IPS-18c (cell line): ENCODE measurements at regions not wholly inside any gene's neighbourhood (a gene's known extent, or its start where the extent isn't known, plus 50 kb on each side); places are given as distances from the start of the nearest gene placed in this dataset.
"Not testable (repeated sequence)": the region's sequence is repeated elsewhere in the genome, so short reads cannot be mapped to it uniquely, and the experiment has no call there.

ENCODE experiments used
- H3K4me3 ChIP-seq: 2 replicates; pipeline ENCODE4 v1.7.0; 2013; ENCODE audit warnings: low read depth, mild to moderate bottlenecking, low read length, moderate library complexity; ENCODE audit not compliant: insufficient read depth
- H3K9me3 ChIP-seq: one replicate; pipeline ENCODE4 v1.6.1; 2013; ENCODE audit warnings: mild to moderate bottlenecking, low read length, moderate library complexity; ENCODE audit not compliant: control insufficient read depth, insufficient read depth

GRCh38 chr7:131978118-131978517, 421.7 kb upstream of the PODXL start:
- not testable (repeated sequence) for H3K9me3 ChIP-seq, H3K4me3 ChIP-seq

DNA sequence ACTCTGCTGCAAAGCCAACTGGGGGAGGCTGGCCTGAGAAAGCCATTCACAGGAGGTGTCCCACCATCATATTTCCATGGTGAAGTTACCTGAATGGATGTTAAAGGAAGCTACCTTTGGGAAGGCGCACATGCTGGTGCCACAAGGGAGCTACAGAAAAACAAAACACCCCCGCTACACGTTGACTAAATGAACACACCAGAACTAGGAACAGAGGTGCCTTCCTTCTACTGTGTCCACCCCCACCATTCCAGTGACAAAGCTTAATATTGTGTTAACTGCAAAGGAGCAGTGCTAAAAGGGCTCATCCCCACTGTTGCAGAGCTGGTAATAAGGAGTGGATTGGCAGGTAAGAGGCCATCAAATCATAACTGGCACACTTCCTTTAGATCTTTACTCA, 420.0 kb upstream of the PODXL start:
- no peak overlapping the region for H3K4me3 ChIP-seq
- H3K9me3 ChIP-seq: peaks cover 2% of the 10 kb centered on the region

DNA sequence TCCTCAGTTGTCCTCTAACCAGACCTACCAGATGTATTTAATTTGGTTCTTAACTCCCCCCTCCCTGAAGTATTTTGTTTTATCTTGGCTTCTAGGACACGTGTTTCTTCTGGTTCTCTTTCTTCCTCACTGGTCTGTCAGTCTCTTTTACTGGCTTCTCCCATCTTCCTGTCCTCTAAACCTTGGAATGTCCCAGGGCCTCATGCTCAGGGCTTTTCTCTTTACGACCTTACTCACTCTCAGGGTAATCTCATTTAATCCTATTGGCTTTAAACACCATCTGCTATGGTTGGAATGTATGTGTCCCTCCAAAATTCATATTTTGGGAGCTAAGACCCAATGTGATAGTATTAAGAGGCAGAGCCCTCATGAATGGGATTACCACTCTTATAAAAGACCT, 418.2 kb upstream of the PODXL start:
- H3K4me3 ChIP-seq: no peak overlapping the region
- peaks cover 2% of the 10 kb centered on the region for H3K9me3 ChIP-seq

DNA sequence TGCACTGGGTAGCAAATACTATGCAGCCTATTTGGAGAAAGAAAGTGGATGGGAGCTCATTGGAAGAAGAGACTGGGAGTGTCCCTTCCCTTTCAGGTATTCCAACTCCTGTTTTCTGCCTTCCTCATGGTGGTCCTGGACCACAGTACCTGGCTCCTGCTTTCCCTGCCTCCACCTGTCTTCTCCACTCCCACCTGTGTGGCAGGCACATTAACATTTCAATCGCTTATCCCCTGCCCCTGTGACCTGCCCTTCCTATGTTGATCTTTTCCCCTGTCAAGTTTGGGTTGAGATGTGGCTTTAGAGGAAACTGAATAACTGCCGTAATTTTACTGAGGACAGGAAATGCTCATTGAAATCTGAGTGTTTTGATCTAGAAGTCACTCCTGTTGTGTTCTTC, 415.8 kb upstream of the PODXL start:
- H3K4me3 ChIP-seq: no peak overlapping the region
- peaks cover 2% of the 10 kb centered on the region for H3K9me3 ChIP-seq

DNA sequence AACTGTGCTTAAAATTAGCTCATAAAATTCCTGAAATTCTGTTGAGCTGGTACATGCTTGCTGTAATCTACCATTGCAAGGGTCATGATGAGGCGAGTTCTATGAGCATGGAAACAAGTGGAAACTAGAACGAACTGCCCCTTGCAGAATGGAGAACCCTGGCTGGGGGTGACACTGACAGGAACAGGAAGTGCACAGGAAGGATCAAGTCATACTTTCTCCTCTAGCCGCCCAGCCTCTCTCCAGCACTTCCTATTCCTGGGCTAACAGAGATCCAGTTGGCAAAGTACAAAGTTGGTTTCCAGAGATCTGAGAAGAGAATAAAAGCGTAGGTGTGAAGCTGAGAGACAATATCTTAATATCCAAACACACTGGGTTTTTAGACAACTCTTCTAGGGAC, 414.2 kb upstream of the PODXL start:
- Histone ChIP-seq H3K9me3 (no peaks in the 10 kb centered on the region), H3K4me3 (no peak overlapping the region)

- Histone ChIP-seq H3K9me3 (no peaks in the 10 kb centered on the region), H3K4me3 (no peak overlapping the region)
These were observed 413.1 kb upstream of the PODXL start for GRCh38 chr7:131969560-131969959.

GRCh38 chr7:131967216-131967730, 410.8 kb upstream of the PODXL start:
- Histone ChIP-seq H3K9me3 (no peaks in the 10 kb centered on the region), H3K4me3 (no peak overlapping the region)

GRCh38 chr7:131964203-131964602, 407.8 kb upstream of the PODXL start:
- no peaks in the 10 kb centered on the region for H3K9me3 ChIP-seq
- H3K4me3 ChIP-seq: no peak overlapping the region

DNA sequence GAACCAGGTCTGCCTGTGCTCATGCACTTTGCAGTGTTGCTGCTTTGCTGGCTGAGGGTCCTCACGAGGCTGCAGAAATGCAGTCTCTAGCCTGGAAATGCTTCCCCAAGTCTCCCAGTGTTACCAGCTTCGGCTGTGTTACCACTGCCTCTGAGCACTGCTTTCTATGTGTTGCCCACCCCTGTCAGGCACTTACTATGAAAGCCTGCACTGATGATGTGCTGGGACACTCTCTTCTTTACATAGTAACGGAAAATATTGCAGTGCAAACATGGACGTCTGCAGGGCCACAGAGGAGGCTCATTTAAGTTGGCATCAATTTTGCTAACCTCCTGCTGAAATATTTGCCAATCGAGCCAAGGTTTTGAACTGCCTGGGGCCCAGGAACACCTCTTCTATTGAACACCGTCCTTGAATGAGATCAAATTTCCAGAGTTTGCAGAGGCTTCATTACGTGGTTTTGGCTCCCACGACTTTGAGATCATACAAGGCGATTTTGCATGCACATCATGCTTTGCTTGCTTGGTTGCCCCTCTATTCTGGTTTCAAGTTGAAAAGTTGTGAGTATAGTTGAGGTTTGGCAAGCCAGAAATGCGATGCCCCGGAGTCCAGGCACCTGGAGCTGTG, 404.7 kb upstream of the PODXL start:
- Histone ChIP-seq H3K4me3 (no peak overlapping the region), H3K9me3 (no peaks in the 10 kb centered on the region)

- Histone ChIP-seq H3K4me3 (no peak overlapping the region), H3K9me3 (no peaks in the 10 kb centered on the region)
These were observed 402.8 kb upstream of the PODXL start for GRCh38 chr7:131959106-131959812.

DNA sequence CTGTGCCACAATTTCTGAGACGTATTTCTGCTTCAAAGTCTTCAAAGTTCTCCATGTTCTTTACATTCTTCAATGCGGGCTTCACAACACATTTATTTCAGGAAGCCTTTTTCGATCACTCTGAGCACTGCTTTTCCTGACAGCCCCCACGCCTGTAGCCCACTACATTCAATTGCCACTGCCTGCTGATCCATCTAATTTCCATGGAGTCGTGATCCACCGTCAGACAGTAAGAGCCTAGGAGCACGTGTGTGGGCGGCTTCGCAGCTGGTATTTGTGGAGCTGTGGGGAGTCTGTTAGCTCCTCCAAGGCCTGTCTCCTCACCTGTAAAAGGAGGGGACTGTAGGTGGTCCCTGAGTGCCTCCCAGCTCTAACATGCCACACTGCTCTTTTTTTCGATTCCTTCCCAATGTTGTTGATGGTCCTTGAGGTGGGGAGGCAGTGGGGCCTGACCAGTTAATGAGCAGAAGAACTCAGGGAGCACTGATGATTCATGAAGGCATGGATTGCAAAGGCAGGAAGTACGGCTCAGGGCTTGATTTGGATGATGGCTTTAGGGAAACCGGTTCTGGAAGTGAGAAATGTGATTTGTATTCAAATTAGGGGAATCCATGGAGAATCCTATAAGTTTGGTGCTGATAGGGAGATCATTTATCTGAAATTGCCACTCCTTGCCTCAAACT, 401.1 kb upstream of the PODXL start:
- no peaks in the 10 kb centered on the region for H3K9me3 ChIP-seq
- H3K4me3 ChIP-seq: no peak overlapping the region

GRCh38 chr7:131956864-131957263, 400.4 kb upstream of the PODXL start:
- H3K4me3 ChIP-seq: no peak overlapping the region
- H3K9me3 ChIP-seq: no peaks in the 10 kb centered on the region

DNA sequence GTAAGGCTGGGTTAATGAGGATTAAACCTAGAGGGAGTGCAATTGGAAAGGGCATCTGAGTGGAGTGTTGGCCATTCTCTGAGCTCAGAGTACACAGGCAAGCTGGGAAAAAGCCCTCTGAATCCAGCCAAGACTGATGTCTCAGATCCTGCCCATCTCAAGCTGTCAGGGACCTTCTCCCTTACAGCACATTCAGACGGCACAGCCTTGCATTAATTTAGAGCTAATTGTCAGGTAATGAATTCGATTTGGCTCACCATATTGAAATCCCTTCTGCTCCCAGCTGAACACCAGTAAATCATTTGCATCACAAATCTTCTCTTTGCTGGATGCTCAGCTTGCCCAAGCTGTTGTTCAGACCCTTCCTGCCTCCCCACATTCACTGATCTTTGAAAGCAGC, 399.3 kb upstream of the PODXL start:
- no peak overlapping the region for H3K4me3 ChIP-seq
- H3K9me3 ChIP-seq: no peaks in the 10 kb centered on the region

- Histone ChIP-seq H3K9me3 (no peaks in the 10 kb centered on the region), H3K4me3 (no peak overlapping the region)
These were observed 396.8 kb upstream of the PODXL start for GRCh38 chr7:131953184-131953583.

DNA sequence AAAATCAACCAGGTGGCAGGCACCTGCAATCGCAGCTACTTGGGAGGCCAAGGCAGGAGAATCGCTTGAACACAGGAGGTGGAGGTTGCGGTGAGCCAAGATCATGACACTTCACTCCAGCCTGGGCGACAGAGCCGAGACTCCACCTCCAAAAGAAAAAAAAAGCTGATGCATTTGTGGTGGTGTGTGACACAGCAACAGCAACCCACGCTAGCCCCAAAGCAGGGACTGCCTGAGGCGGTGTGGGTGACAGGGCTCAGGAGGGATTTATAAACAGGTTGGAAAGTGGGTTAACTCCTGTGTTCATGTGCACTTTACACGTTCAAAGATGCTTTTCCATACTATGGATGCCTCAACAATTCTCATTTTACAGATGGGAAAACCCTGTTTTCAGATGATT, 395.9 kb upstream of the PODXL start:
- Histone ChIP-seq H3K4me3 (no peak overlapping the region), H3K9me3 (no peaks in the 10 kb centered on the region)

DNA sequence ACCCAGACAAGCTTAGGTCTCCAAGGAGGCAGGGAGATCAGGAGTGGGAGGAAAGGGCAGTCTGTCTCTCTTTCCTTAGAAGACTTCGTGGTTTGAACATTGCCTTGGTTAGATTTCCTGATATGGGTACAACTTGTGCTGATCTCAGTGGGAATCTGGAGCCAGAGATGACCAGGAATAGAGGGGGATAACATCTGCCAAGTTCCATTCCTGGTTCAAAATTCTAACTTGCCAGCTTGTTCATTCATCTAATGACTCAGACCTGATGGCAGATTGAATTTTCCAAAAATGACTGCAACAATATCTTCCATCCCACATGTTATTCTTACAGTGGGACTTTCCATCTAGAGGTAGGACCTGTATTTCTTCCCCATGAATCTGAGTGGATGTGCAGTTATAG, 394.3 kb upstream of the PODXL start:
- peaks cover 2% of the 10 kb centered on the region for H3K9me3 ChIP-seq
- H3K4me3 ChIP-seq: no peak overlapping the region

- H3K9me3 ChIP-seq: peaks cover 2% of the 10 kb centered on the region
- H3K4me3 ChIP-seq: no peak overlapping the region
These were observed 393.2 kb upstream of the PODXL start for GRCh38 chr7:131949659-131950058.

GRCh38 chr7:131948434-131949053, 392.1 kb upstream of the PODXL start:
- no peak overlapping the region for H3K4me3 ChIP-seq
- peaks cover 2% of the 10 kb centered on the region for H3K9me3 ChIP-seq
